ENCODE measurements at regions not wholly inside any gene's neighbourhood (a gene's known extent, or its start where the extent isn't known, plus 50 kb on each side); places are given as distances from the start of the nearest gene placed in this dataset.

- DNase-seq, result no peak
Observed at GRCh38 chr22:49031746-49032330, 795.8 kb downstream of the BRD1 start.

GRCh38 chr22:49028111-49028510 lies 799.6 kb downstream of the BRD1 start:
- DNase-seq, result no peak

- DNase-seq, result no peak
Observed at GRCh38 chr22:49027368-49027670, 800.4 kb downstream of the BRD1 start.

GRCh38 chr22:49026494-49027367 lies 800.9 kb downstream of the BRD1 start:
- DNase-seq, result no peak

- no peak for DNase-seq
Observed at GRCh38 chr22:49025791-49026493, 801.7 kb downstream of the BRD1 start.

- no peak for DNase-seq
Observed at GRCh38 chr22:49024775-49025440, 802.8 kb downstream of the BRD1 start.

GRCh38 chr22:49023879-49024774 lies 803.5 kb downstream of the BRD1 start:
- DNase-seq, result no peak

- DNase-seq, result no peak
Observed at GRCh38 chr22:49023161-49023878, 804.4 kb downstream of the BRD1 start.

- no peak for DNase-seq
Observed at GRCh38 chr22:49022816-49023160, 804.9 kb downstream of the BRD1 start.

- no peak for DNase-seq
Observed at GRCh38 chr22:49021926-49022815, 805.5 kb downstream of the BRD1 start.

GRCh38 chr22:49021131-49021925 lies 806.3 kb downstream of the BRD1 start:
- DNase-seq, result no peak

- no peak for DNase-seq
Observed at GRCh38 chr22:49019737-49020713, 807.6 kb downstream of the BRD1 start.

GRCh38 chr22:49018601-49019000 lies 809.1 kb downstream of the BRD1 start:
- no peak for DNase-seq

GRCh38 chr22:49017482-49018329 lies 810.0 kb downstream of the BRD1 start:
- DNase-seq, result no peak

GRCh38 chr22:49016909-49017481 lies 810.7 kb downstream of the BRD1 start:
- DNase-seq, result no peak

- no peak for DNase-seq
Observed at GRCh38 chr22:49015993-49016908, 811.4 kb downstream of the BRD1 start.

Data from NCI-H1417 treated with DMSO at 0.1 percent for 48 hours (cell line).